CD4-positive, alpha-beta T cell (primary cell): ENCODE measurements at regions not wholly inside any gene's neighbourhood (a gene's known extent, or its start where the extent isn't known, plus 50 kb on each side); places are given as distances from the start of the nearest gene placed in this dataset.

Experiments used
- ATAC-seq: fragments of 200-7000 bp; cut with Tn5 transposase; one replicate; pipeline ENCODE4 v1.10.0; 2022; ENCODE audit warnings: mild to moderate bottlenecking; ENCODE audit not compliant: poor library complexity
- CTCF ChIA-PET: fragments of 350-600 bp; sonication (Branson Sonifier 250); formaldehyde crosslinking; loops from one replicate; lab custom pipeline; 2021; ENCODE audit warnings: antibody characterized with exemption, inconsistent platforms; lab: Charles Lee
- POLR2A ChIA-PET: fragments of 350-600 bp; sonication (Branson Sonifier 250); formaldehyde crosslinking; loops from one replicate; lab custom pipeline; 2021; ENCODE audit warnings: antibody characterized with exemption, inconsistent platforms; lab: Charles Lee
- DNase-seq, 14 experiments: peaks; one replicate each; pipeline ENCODE4 v3.0.0-alpha.2; 2013 to 2020; ENCODE audit warnings: mixed read lengths in 2 of 14
- H3K27ac ChIP-seq, 2 donors: one replicate each; pipeline versions ENCODE4 v1.5.1 to v1.7.0; 2013; ENCODE audit warnings: low read length in 2 of 2, low read depth in 1 of 2, mild to moderate bottlenecking in 1 of 2
- H3K27me3 ChIP-seq, 2 experiments: 1 replicate in 1 of 2; 2 replicates in 1 of 2; pipeline versions ENCODE4 v1.6.1 to v1.7.0; 2013; ENCODE audit warnings: low read length in 2 of 2, control low read depth in 1 of 2, mild to moderate bottlenecking in 1 of 2, moderate library complexity in 1 of 2; ENCODE audit not compliant: insufficient read depth in 2 of 2, control insufficient read depth in 1 of 2
- H3K36me3 ChIP-seq: one replicate; pipeline ENCODE4 v1.6.1; 2013; ENCODE audit warnings: low read length, control low read depth; ENCODE audit not compliant: insufficient read depth
- H3K4me1 ChIP-seq: one replicate; pipeline ENCODE4 v1.6.1; 2013; ENCODE audit warnings: low read length, control low read depth; ENCODE audit not compliant: insufficient read depth
- H3K4me3 ChIP-seq: one replicate; pipeline ENCODE4 v1.5.1; 2013; ENCODE audit warnings: mild to moderate bottlenecking, low read length, moderate library complexity
- H3K9me3 ChIP-seq, 2 experiments: 1 replicate in 1 of 2; 2 replicates in 1 of 2; pipeline versions ENCODE4 v1.6.1 to v1.7.0; 2013; ENCODE audit warnings: low read length in 2 of 2, mild to moderate bottlenecking in 2 of 2, control low read depth in 1 of 2, moderate library complexity in 1 of 2; ENCODE audit not compliant: control insufficient read depth in 1 of 2, insufficient read depth in 1 of 2
- H3K27ac Mint-ChIP-seq: one replicate; pipeline ENCODE4 v1.8.0; 2020; ENCODE audit warnings: mixed read lengths
- H3K27me3 Mint-ChIP-seq: one replicate; pipeline ENCODE4 v1.8.0; 2021; ENCODE audit warnings: mixed read lengths
- H3K36me3 Mint-ChIP-seq: one replicate; pipeline ENCODE4 v1.8.0; 2021; ENCODE audit warnings: low read depth, mixed read lengths
- H3K4me1 Mint-ChIP-seq: one replicate; pipeline ENCODE4 v1.8.0; 2021; ENCODE audit warnings: low read depth, mixed read lengths
- H3K4me3 Mint-ChIP-seq: one replicate; pipeline ENCODE4 v1.8.0; 2020; ENCODE audit warnings: mild to moderate bottlenecking, mixed read lengths
- H3K9me3 Mint-ChIP-seq: one replicate; pipeline ENCODE4 v1.8.0; 2020; ENCODE audit warnings: mixed read lengths
- intact Hi-C, 2 experiments: fragments of 100-400 bp; cut with DNase I in 1 of 2; cut with micrococcal nuclease in 1 of 2; formaldehyde crosslinking; loops; one replicate each; pipeline versions ENCODE4 v1.15.1 to v1.9.0; 2023 to 2025; cut with DNase I, micrococcal nuclease
- TF ChIP-seq, protein P1 (sequence below): fragments of 200-600 bp; IDR thresholded peaks from one replicate; pipeline ENCODE4 v1.8.0; 2022; ENCODE audit warnings: antibody characterized with exemption, mild to moderate bottlenecking

- Mint-ChIP-seq H3K9me3 (no peaks in the 10 kb centered on the region), H3K27me3 (no peaks in the 10 kb centered on the region), H3K4me1 (no peaks in the 10 kb centered on the region), H3K36me3 (no peaks in the 10 kb centered on the region), H3K4me3 (no peak overlapping the region), H3K27ac (no peak overlapping the region)
- CTCF ChIA-PET = no interaction called here
- POLR2A ChIA-PET = no interaction called here
- no peaks in the 10 kb centered on the region for H3K9me3 ChIP-seq
- ATAC-seq = no peak
- no peak overlapping the region for H3K27ac ChIP-seq
- no peaks in the 10 kb centered on the region for H3K4me1 ChIP-seq
- intact Hi-C loops = no loop called here
- TF ChIP-seq, protein P1, sequence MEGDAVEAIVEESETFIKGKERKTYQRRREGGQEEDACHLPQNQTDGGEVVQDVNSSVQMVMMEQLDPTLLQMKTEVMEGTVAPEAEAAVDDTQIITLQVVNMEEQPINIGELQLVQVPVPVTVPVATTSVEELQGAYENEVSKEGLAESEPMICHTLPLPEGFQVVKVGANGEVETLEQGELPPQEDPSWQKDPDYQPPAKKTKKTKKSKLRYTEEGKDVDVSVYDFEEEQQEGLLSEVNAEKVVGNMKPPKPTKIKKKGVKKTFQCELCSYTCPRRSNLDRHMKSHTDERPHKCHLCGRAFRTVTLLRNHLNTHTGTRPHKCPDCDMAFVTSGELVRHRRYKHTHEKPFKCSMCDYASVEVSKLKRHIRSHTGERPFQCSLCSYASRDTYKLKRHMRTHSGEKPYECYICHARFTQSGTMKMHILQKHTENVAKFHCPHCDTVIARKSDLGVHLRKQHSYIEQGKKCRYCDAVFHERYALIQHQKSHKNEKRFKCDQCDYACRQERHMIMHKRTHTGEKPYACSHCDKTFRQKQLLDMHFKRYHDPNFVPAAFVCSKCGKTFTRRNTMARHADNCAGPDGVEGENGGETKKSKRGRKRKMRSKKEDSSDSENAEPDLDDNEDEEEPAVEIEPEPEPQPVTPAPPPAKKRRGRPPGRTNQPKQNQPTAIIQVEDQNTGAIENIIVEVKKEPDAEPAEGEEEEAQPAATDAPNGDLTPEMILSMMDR = no peak
- no peak overlapping the region for H3K4me3 ChIP-seq
- no peaks in the 10 kb centered on the region for H3K27me3 ChIP-seq
- no peaks in the 10 kb centered on the region for H3K36me3 ChIP-seq
- no peak for DNase-seq
Measured at GRCh38 chr21:28337315-28337714, 655.4 kb downstream of the LTN1 start.

GRCh38 chr21:28336314-28336713, 656.4 kb downstream of the LTN1 start:
- intact Hi-C loops = no loop called here
- ChIA-PET POLR2A (no interaction called here), CTCF (no interaction called here)
- Histone ChIP-seq H3K36me3 (no peaks in the 10 kb centered on the region), H3K4me3 (no peak overlapping the region), H3K27ac (no peak overlapping the region), H3K27me3 (no peaks in the 10 kb centered on the region), H3K4me1 (no peaks in the 10 kb centered on the region), H3K9me3 (no peaks in the 10 kb centered on the region)
- ATAC-seq (no peak), DNase-seq (no peak)
- Mint-ChIP-seq H3K36me3 (no peaks in the 10 kb centered on the region), H3K27me3 (no peaks in the 10 kb centered on the region), H3K27ac (no peak overlapping the region), H3K4me1 (no peaks in the 10 kb centered on the region), H3K4me3 (no peak overlapping the region), H3K9me3 (no peaks in the 10 kb centered on the region)
- TF ChIP-seq, protein P1 = no peak

DNA sequence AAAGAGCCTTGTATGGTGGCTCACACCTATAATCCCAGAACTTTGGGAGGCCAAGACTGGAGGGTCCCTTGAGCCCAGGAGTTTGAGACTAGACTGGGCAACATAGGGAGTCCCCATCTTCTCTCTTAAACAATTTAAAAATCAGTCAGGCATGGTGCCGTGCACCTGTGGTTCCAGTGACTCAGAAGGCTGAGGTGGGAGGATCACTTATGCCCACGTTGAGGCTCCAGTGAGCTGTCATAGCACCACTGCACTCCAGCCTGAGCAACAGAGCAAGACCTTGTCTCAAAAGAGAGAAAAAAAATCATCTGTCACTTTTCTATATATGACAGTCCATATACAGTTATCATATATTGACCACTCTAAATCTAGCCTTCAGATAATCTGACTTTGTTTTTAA, 658.3 kb downstream of the LTN1 start:
- TF ChIP-seq, protein P1 = no peak
- no peaks in the 10 kb centered on the region for H3K27me3 ChIP-seq
- no peaks in the 10 kb centered on the region for H3K4me1 Mint-ChIP-seq

More for the DNA sequence above, 658.3 kb downstream of the LTN1 start:
- CTCF ChIA-PET = no interaction called here
- H3K9me3 ChIP-seq = no peaks in the 10 kb centered on the region
- DNase-seq (no peak), ATAC-seq (no peak)
- Mint-ChIP-seq H3K9me3 (no peaks in the 10 kb centered on the region), H3K36me3 (no peaks in the 10 kb centered on the region), H3K27ac (no peak overlapping the region), H3K4me3 (no peak overlapping the region), H3K27me3 (no peaks in the 10 kb centered on the region)
- no peak overlapping the region for H3K4me3 ChIP-seq
- no peaks in the 10 kb centered on the region for H3K4me1 ChIP-seq
- no peak overlapping the region for H3K27ac ChIP-seq
- no peaks in the 10 kb centered on the region for H3K36me3 ChIP-seq
- intact Hi-C loops = no loop called here
- POLR2A ChIA-PET = no interaction called here
